ENCODE measurements at regions not wholly inside any gene's neighbourhood (a gene's known extent, or its start where the extent isn't known, plus 50 kb on each side); places are given as distances from the start of the nearest gene placed in this dataset.

- H3K9ac ChIP-seq (ENCODE audit: low read length), result no peak overlapping the region
- no peak overlapping the region for H3K27ac ChIP-seq (ENCODE audit: low read length)
- H3K36me3 ChIP-seq (replicated peaks; ENCODE audit: insufficient read depth, low read length), result no peaks in the 10 kb centered on the region
- H4K20me1 ChIP-seq (ENCODE audit: insufficient read depth, low read length), result no peaks in the 10 kb centered on the region
- no peaks in the 10 kb centered on the region for H3F3A ChIP-seq (ENCODE audit: insufficient read depth, low read length)
- TF ChIP-seq EZH2phosphoT487 (IDR thresholded peaks at IDR 0.05; ENCODE audit: low read length), result no peak
- TF ChIP-seq EZH2 (optimal IDR thresholded peaks at IDR 0.05; ENCODE audit: low read depth, low read length), result no peak
- no peak for TF ChIP-seq CTCF (IDR thresholded peaks at IDR 0.05; ENCODE audit: low read length)
- H3K27me3 ChIP-seq (replicated peaks; ENCODE audit: insufficient read depth, low read length), result no peaks in the 10 kb centered on the region
- H3K4me3 ChIP-seq (ENCODE audit: low read length), result no peak overlapping the region
- H3K79me2 ChIP-seq (ENCODE audit: low read length), result no peaks in the 10 kb centered on the region
- no peaks in the 10 kb centered on the region for H3K4me1 ChIP-seq (ENCODE audit: low read length)
- H3K9me3 ChIP-seq (replicated peaks; ENCODE audit: insufficient read depth, low read length), result no peaks in the 10 kb centered on the region
- H3K4me2 ChIP-seq (ENCODE audit: low read depth, low read length), result no peak overlapping the region
- H3K9me2 ChIP-seq (replicated peaks; ENCODE audit: insufficient read depth, low read length), result no peaks in the 10 kb centered on the region
- DNase-seq, result no peak
- no peak overlapping the region for H2AFZ ChIP-seq (ENCODE audit: low read length)
Observed at GRCh38 chr9:116002624-116003023, 151.0 kb upstream of the PAPPA start.

GRCh38 chr9:116003397-116003796 is 150.2 kb upstream of the PAPPA start:
- Histone ChIP-seq H3K9ac (ENCODE audit: low read length) (no peak overlapping the region), H3K4me1 (ENCODE audit: low read length) (no peaks in the 10 kb centered on the region), H3K27me3 (replicated peaks; ENCODE audit: insufficient read depth, low read length) (no peaks in the 10 kb centered on the region), H2AFZ (ENCODE audit: low read length) (no peak overlapping the region), H3K4me2 (ENCODE audit: low read depth, low read length) (no peak overlapping the region), H3K36me3 (replicated peaks; ENCODE audit: insufficient read depth, low read length) (no peaks in the 10 kb centered on the region), H3K79me2 (ENCODE audit: low read length) (no peaks in the 10 kb centered on the region), H3F3A (ENCODE audit: insufficient read depth, low read length) (no peaks in the 10 kb centered on the region), H3K9me2 (replicated peaks; ENCODE audit: insufficient read depth, low read length) (no peaks in the 10 kb centered on the region), H4K20me1 (ENCODE audit: insufficient read depth, low read length) (no peaks in the 10 kb centered on the region), H3K4me3 (ENCODE audit: low read length) (no peak overlapping the region), H3K9me3 (replicated peaks; ENCODE audit: insufficient read depth, low read length) (no peaks in the 10 kb centered on the region), H3K27ac (ENCODE audit: low read length) (no peak overlapping the region)
- no peak for TF ChIP-seq EZH2 (optimal IDR thresholded peaks at IDR 0.05; ENCODE audit: low read depth, low read length)
- DNase-seq, result no peak

DNA sequence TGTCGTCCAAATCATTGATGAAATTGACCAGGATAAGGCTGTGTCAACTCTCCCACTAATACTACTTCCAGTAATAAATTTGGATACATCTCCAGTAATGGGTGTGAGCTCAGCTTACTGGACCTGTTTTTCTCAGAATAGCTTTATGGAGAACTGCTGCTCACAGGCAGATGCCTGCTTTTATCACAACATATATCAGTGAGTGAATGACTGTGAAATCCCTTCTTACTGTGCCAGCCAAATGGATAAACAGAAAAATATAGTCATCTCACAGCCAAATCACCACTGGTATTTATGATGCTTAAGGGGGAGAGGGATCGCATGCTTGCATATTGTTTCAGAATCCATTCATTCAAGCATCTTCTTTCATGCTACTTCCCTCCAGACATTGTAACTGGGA is 148.4 kb upstream of the PAPPA start:
- Histone ChIP-seq H3F3A (ENCODE audit: insufficient read depth, low read length) (no peaks in the 10 kb centered on the region), H3K79me2 (ENCODE audit: low read length) (no peaks in the 10 kb centered on the region), H3K4me3 (ENCODE audit: low read length) (no peak overlapping the region), H3K9me3 (replicated peaks; ENCODE audit: insufficient read depth, low read length) (no peaks in the 10 kb centered on the region), H2AFZ (ENCODE audit: low read length) (no peak overlapping the region), H3K27me3 (replicated peaks; ENCODE audit: insufficient read depth, low read length) (no peaks in the 10 kb centered on the region), H3K9me2 (replicated peaks; ENCODE audit: insufficient read depth, low read length) (no peaks in the 10 kb centered on the region), H4K20me1 (ENCODE audit: insufficient read depth, low read length) (no peaks in the 10 kb centered on the region), H3K9ac (ENCODE audit: low read length) (no peak overlapping the region), H3K27ac (ENCODE audit: low read length) (no peak overlapping the region), H3K4me1 (ENCODE audit: low read length) (no peaks in the 10 kb centered on the region), H3K4me2 (ENCODE audit: low read depth, low read length) (no peak overlapping the region), H3K36me3 (replicated peaks; ENCODE audit: insufficient read depth, low read length) (no peaks in the 10 kb centered on the region)
- no peak for TF ChIP-seq CTCF (IDR thresholded peaks at IDR 0.05; ENCODE audit: low read length)
- TF ChIP-seq EZH2 (optimal IDR thresholded peaks at IDR 0.05; ENCODE audit: low read depth, low read length), result no peak
- no peak for TF ChIP-seq EZH2phosphoT487 (IDR thresholded peaks at IDR 0.05; ENCODE audit: low read length)
- no peak for DNase-seq

DNA sequence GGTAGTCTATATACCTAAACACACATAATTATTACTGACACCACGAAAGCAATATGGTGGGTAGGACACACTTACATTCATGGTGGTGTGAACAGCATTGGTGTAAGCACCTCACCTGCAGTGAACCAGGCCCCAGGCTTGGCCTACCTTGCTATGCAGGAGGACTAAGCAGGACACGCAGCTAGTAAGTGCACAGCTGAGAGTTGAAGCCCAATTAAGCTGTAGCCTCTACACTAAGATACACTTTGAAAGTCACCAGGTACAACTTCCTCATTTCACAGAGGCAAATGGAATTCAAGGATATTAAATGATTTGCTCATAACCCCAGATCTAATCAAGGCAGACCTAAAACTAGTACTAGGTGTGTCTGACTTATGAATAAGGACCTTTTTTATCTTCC is 145.8 kb upstream of the PAPPA start:
- Histone ChIP-seq H3K79me2 (ENCODE audit: low read length) (no peaks in the 10 kb centered on the region), H3K9me2 (replicated peaks; ENCODE audit: insufficient read depth, low read length) (0 out of 2 replicates have a peak, but pooled peaks cover 3% of the 10 kb centered on the region), H3K9ac (ENCODE audit: low read length) (no peak overlapping the region), H3K4me3 (ENCODE audit: low read length) (no peak overlapping the region), H3K36me3 (replicated peaks; ENCODE audit: insufficient read depth, low read length) (no peaks in the 10 kb centered on the region), H3F3A (ENCODE audit: insufficient read depth, low read length) (no peaks in the 10 kb centered on the region), H3K27me3 (replicated peaks; ENCODE audit: insufficient read depth, low read length) (no peaks in the 10 kb centered on the region), H3K4me1 (ENCODE audit: low read length) (no peaks in the 10 kb centered on the region), H3K9me3 (replicated peaks; ENCODE audit: insufficient read depth, low read length) (no peaks in the 10 kb centered on the region), H3K4me2 (ENCODE audit: low read depth, low read length) (no peak overlapping the region), H4K20me1 (ENCODE audit: insufficient read depth, low read length) (no peaks in the 10 kb centered on the region), H3K27ac (ENCODE audit: low read length) (no peak overlapping the region), H2AFZ (ENCODE audit: low read length) (no peak overlapping the region)
- TF ChIP-seq EZH2phosphoT487 (IDR thresholded peaks at IDR 0.05; ENCODE audit: low read length) (no peak), CTCF (IDR thresholded peaks at IDR 0.05; ENCODE audit: low read length) (no peak), EZH2 (optimal IDR thresholded peaks at IDR 0.05; ENCODE audit: low read depth, low read length) (no peak)
- DNase-seq, result no peak
